HG02938 (cell line): ENCODE measurements at regions not wholly inside any gene's neighbourhood (a gene's known extent, or its start where the extent isn't known, plus 50 kb on each side); places are given as distances from the start of the nearest gene placed in this dataset.

Experiments
- ATAC-seq: cut with Tn5 transposase; IDR thresholded peaks from one replicate; pipeline ENCODE4 v1.9.1; 2021; ENCODE audit warnings: mild to moderate bottlenecking, moderate library complexity; ENCODE audit not compliant: unreplicated experiment

DNA sequence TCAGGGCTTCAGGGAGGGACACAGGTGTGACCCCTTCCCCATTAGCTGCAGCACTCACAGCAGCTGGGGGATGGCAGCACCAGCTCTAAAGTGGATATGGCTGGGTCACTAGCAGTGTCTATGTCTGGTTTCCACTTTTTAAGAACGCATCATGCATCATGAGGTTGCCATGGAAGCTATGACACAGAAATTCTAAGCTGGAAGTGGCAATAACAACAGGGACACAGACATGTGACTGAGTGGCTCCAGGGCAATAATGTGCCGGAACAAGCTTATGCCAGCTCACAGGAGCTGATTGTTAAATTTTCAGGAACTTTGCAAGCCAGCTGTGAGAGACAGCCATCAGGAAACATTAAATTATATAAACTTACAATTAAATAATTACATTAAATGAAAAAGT lies 51.2 kb upstream of the NFASC start:
- no peak for ATAC-seq
